GM12892 (cell line): ENCODE measurements at regions not wholly inside any gene's neighbourhood (a gene's known extent, or its start where the extent isn't known, plus 50 kb on each side); places are given as distances from the start of the nearest gene placed in this dataset.

Experiments used
- DNase-seq: peaks from one replicate; pipeline ENCODE4 v3.0.0; 2011; ENCODE audit not compliant: insufficient read length
- FAIRE-seq: peaks from 2 replicates; lab custom pipeline; 2011; peaks lifted over from hg19 to GRCh38; lab: Jason Lieb, UNC
- POLR2A ChIP-seq: IDR thresholded peaks from 2 replicates; pipeline ENCODE4 v1.6.1; 2011; ENCODE audit warnings: low read depth, low read length, control low read depth
- POLR2AphosphoS5 ChIP-seq: IDR thresholded peaks from 2 replicates; pipeline ENCODE4 v1.6.1; 2011; ENCODE audit warnings: low read depth, low read length, control low read depth
- TAF1 ChIP-seq: IDR thresholded peaks from 2 replicates; pipeline ENCODE4 v1.6.1; 2011; ENCODE audit warnings: low read depth, mild to moderate bottlenecking, control low read depth, low read length, borderline replicate concordance

GRCh38 chr12:66960704-66961690 is 282.1 kb upstream of the GRIP1 start:
- no peak for TF ChIP-seq TAF1
- no peak for TF ChIP-seq POLR2A
- no peak for TF ChIP-seq POLR2AphosphoS5
- FAIRE-seq (no peak), DNase-seq (no peak)

GRCh38 chr12:66962290-66962689 is 283.4 kb upstream of the GRIP1 start:
- TF ChIP-seq TAF1 (no peak), POLR2A (no peak), POLR2AphosphoS5 (no peak)
- DNase-seq (no peak), FAIRE-seq (no peak)

DNA sequence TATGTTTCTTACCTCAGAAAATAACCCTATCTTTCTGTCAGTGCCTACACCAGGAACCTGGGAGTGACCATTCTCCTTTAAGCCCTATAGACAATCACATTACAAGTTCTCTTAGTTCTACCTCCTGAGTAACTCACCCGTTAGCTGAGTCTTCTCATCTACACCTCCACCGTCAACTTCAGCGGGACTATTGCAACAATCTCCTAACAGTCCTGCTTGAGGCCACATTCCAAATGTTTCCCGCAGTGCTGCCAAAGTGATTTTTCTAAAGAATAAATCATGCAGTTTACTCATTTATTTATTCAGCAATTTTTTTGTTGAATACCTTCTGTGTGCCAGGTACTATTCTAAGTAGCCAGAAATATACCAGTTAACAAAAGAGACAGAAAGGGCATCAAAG is 285.0 kb upstream of the GRIP1 start:
- no peak for TF ChIP-seq POLR2A
- no peak for TF ChIP-seq TAF1
- no peak for TF ChIP-seq POLR2AphosphoS5
- DNase-seq: no peak
- FAIRE-seq: no peak

- FAIRE-seq (no peak), DNase-seq (no peak)
Measured at GRCh38 chr12:66964629-66965028, 285.8 kb upstream of the GRIP1 start.

GRCh38 chr12:66965621-66966020 is 286.7 kb upstream of the GRIP1 start:
- DNase-seq (no peak), FAIRE-seq (no peak)
- TF ChIP-seq TAF1 (no peak), POLR2A (no peak), POLR2AphosphoS5 (no peak)

More at GRCh38 chr12:66964629-66965028, 285.8 kb upstream of the GRIP1 start:
- no peak for TF ChIP-seq TAF1
- no peak for TF ChIP-seq POLR2AphosphoS5
- no peak for TF ChIP-seq POLR2A

DNA sequence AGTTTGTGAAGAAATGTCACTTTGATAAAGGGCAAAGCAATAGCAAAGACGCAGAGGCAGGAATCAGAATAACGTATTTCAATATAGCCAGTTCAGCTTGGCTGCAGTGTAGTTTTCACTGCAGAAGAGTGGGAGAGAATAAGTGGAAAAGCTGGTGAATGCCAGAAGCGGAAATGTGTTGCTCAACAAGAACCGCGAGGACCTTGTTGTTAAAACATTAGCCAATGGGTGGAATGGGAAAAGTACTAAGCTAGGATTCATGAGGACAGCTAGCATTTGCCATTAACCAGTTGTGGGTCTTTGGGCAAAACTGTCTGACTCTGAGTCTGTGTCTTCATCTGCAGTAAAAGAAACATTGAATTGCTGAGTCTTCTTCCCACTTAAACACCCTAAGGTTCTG is 292.9 kb upstream of the GRIP1 start:
- FAIRE-seq (no peak), DNase-seq (no peak)
- TF ChIP-seq POLR2A (no peak), TAF1 (no peak), POLR2AphosphoS5 (no peak)

DNA sequence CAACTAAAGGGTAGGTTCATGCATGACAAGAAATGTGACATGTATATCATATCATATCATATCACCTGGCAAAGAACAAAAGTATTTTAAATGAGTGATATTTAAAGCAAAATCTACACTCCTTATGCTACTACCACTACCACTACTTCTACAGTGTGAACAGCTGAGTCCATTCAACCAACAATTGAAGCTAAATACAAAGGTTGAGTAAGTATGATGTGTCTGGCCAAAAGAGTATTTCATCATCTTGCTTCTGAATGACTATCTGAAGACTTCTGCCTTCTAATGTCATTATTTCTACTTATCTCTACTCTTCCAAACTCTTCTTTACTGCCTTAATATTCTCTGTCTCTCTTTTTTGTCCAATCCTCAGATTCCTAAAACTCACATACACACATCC is 292.6 kb upstream of the CAND1 start:
- TF ChIP-seq POLR2AphosphoS5 (no peak), POLR2A (no peak), TAF1 (no peak)
- DNase-seq: no peak
- no peak for FAIRE-seq

- no peak for FAIRE-seq
- TF ChIP-seq TAF1 (no peak), POLR2AphosphoS5 (no peak), POLR2A (no peak)
- DNase-seq: no peak
Measured at GRCh38 chr12:66978802-66979201, 290.4 kb upstream of the CAND1 start.

DNA sequence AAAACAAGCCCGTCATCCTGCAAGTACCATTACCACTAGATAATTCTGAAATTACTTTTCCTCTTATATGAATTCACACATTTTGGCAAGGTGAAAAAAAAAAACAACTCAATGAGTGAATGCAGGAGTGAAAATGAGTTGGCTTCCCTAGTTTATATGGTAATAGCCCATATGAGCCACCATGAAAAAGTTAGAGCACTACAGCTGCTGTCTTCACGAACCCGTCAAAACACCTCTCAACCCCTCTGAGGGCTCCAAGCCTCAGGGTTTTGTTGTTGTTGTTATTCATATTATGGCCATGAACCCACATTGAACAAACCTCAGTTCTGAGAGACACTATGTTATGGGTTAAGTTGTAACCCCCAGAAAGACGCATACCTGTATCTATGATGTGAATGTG is 289.9 kb upstream of the CAND1 start:
- no peak for FAIRE-seq
- TF ChIP-seq POLR2AphosphoS5 (no peak), POLR2A (no peak), TAF1 (no peak)
- DNase-seq: no peak

DNA sequence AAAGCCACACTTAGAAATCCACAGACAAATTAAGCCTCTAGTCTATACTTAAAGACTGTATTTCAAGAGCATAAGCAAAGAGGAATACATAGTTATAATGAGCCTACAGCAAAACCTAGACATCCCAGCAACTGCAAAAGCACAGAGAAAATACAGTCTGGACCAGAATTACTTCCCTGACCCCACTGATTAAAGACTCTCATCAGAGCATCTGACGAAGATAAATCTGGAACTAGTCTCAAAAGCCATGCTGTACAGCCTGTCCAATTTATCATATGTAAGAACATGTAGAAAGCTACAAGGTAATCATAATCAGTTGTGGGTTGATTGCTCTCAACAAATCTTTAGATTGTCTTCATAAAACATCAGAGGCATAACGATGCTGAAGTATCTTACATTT is 285.1 kb upstream of the CAND1 start:
- DNase-seq (no peak), FAIRE-seq (no peak)
- TF ChIP-seq POLR2A: no peak
- TF ChIP-seq TAF1: no peak
- no peak for TF ChIP-seq POLR2AphosphoS5

GRCh38 chr12:66984962-66985361 is 284.2 kb upstream of the CAND1 start:
- DNase-seq: no peak
- no peak for FAIRE-seq
- no peak for TF ChIP-seq POLR2A

DNA sequence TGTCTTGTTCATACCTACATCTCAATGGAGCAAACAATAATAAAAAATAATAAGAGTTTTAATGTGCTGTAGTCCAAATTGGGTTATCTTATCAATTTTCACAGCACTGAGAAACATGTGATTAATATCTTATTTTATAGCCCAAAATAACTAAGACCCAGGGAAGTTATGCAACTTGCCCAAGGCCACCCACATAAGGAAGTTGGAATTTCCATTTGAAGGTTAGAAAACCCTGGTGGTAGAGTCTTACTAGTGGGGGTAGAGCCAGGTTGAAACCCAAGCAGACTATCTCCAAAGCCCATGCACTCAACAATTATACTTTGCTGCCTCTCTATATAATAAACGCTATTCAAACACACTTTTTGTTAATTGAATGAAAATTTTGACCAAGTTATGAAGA is 270.0 kb upstream of the CAND1 start:
- FAIRE-seq (no peak), DNase-seq (no peak)
- TF ChIP-seq TAF1: no peak
- TF ChIP-seq POLR2AphosphoS5: no peak
- TF ChIP-seq POLR2A: no peak

- no peak for FAIRE-seq
- TF ChIP-seq TAF1: no peak
- TF ChIP-seq POLR2A: no peak
- no peak for TF ChIP-seq POLR2AphosphoS5
- no peak for DNase-seq
Measured at GRCh38 chr12:67001251-67001650, 267.9 kb upstream of the CAND1 start.
